Stimulated activated CD8-positive, alpha-beta memory T cell treated with anti-CD3 and anti-CD28 coated beads, Interleukin-7, amount 100 ng/mL, for 48 hours (primary cell): ENCODE measurements at regions not wholly inside any gene's neighbourhood (a gene's known extent, or its start where the extent isn't known, plus 50 kb on each side); places are given as distances from the start of the nearest gene placed in this dataset.

Experiments used
- DNase-seq, 2 donors: peaks; one replicate each; pipeline ENCODE4 v3.0.0-alpha.2; 2020; ENCODE audit warnings: low read depth in 1 of 2; ENCODE audit errors: extremely low read depth in 1 of 2

DNA sequence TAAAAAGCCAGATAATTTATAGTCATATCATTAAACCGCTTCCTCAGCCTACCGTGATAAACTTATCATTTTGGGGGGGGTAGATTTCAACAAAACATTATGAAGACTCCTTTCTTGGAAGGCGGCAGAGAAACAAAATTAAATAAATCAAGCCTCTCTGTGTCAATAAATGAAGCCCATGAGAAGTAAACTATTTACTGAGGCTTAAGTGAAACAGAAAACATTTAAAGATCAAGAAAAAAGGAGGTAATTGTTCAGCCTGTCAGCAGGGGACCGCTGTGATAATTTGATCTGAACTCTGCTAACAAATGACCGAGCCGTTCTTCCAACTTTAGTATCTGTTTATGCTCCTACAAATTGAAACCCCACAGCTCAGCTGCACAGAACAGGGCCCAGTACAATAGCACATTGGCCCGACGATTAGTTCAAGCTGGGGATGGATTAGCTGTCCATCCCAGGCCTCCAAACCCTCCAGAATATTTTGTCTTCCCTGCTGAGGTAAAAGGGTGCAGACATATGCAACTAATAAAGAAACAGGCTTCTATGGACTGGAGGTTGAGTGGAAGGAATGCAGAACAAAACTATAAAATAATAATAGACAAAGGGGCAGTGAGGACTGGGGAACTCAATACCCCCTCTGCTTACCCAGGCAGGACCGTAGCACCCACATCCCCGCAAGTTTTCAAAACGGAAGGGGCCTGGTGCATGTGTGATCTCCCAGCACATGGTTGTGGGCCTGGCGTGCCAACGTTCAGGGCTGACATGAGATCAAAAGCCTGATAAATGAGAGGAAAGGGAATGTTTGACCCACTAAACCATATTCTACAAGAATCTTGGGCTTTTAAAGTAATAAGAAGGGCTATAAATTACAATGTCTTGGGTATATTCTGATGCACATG is 298.1 kb upstream of the IRX5 start:
- DNase-seq: no peak

GRCh38 chr16:54631782-54632181 is 298.9 kb upstream of the IRX5 start:
- DNase-seq: no peak

- no peak for DNase-seq
Observed at GRCh38 chr16:54630284-54630967, 300.2 kb upstream of the IRX5 start.

DNA sequence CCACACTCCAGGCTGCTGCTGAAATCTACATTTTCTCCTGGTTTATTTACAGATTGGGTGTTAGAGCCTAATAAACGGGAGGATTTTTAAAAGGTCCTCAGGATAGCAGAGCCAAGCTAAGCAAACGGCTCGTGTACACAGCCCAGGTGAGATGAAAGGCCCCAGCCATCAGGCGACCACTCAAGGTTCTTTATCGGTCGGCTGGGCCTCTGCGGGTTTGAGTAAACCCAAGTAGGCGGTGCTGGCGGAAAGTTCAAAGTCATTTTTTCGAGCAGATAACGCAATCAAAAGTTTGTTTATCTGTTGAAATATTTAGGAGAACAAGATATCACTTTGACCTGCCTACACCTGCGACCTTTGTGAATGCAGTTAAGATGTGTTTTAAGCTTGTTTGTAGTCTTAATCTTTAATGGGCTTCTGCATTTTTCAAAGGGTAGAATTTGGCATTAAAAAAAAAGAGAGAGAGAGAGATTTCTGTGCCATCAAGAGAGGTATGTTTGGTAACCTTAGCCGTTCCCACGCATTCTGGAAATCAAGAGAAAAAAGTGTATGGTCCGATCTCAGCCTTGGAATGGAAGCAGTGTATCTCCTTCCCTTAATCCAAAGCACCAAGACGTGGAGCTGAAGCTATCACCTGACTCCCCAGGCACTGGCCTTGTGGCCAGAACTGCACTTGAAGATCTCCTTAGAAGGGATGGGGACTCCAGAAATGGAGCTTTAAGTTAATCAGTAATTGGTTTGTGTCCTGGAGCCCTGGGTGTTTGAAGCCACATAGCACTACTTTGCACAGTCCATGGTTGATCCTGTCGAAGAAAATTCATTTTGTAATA is 301.7 kb upstream of the IRX5 start:
- no peak for DNase-seq

GRCh38 chr16:54627616-54628015 is 303.0 kb upstream of the IRX5 start:
- no peak for DNase-seq

GRCh38 chr16:54623636-54624035 is 307.0 kb upstream of the IRX5 start:
- DNase-seq: no peak

- DNase-seq: no peak
Observed at GRCh38 chr16:54620197-54620596, 310.5 kb upstream of the IRX5 start.

- DNase-seq: no peak
Observed at GRCh38 chr16:54616610-54617009, 314.1 kb upstream of the IRX5 start.

- no peak for DNase-seq
Observed at GRCh38 chr16:54605536-54606066, 319.0 kb upstream of the IRX3 start.

DNA sequence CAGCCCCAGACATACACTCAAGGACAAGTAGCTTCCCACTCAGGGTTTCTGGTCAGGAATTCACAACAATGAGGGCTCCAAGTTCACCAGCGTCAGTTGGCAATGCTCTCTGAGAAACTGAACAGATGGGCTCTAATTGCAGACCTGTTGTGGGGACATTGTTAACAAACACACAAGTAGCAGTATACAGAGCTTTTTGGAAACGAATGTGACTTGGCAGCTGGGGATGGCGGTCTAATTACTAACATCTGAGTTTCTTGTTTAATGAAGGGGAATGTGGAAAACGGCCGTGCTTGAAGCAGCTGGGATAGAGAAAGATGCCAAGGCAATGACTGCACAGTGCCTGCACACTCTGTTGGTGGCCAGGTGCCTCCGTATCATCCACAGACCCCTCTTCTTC is 316.1 kb upstream of the IRX3 start:
- DNase-seq: no peak

GRCh38 chr16:54597222-54597621 is 310.6 kb upstream of the IRX3 start:
- no peak for DNase-seq

- DNase-seq: no peak
Observed at GRCh38 chr16:54595621-54596020, 309.0 kb upstream of the IRX3 start.

DNA sequence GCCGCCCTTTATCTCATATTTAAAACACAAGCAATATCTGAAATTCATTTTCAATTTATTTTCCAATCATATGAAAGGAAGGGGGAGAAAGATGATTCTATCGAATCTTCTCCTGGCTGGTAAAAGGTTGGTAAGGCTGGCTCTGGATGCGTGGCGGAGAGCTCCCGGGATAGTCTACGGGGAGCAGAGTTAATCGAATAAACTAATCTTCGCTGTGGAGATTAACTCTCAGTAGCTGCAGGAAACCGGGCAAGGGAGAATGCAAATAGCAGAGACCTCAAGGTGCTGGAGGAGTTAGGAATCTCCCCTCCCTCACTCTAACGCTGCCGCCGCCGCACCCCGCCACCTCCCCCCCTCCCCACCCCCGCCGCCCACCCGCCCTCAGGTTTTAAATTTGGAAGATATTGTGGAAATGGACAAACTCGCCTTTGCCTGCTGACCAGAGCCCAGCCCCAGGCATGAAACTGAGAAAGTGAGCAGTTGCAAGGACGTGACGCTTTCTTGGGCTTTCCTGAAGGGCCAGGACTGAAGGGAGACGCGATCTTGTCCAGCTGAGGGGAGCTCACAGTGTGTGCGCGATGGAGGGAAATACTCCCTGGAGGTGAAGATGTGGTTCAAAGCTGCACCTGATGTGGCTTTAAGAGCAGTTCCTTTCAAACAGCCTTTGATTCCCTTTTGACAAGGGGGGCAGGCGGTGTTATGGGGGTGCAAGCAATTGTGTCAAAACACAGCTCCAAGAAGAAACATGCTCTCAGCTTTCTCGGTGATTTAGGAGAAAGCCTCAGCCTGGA is 308.2 kb upstream of the IRX3 start:
- no peak for DNase-seq

DNA sequence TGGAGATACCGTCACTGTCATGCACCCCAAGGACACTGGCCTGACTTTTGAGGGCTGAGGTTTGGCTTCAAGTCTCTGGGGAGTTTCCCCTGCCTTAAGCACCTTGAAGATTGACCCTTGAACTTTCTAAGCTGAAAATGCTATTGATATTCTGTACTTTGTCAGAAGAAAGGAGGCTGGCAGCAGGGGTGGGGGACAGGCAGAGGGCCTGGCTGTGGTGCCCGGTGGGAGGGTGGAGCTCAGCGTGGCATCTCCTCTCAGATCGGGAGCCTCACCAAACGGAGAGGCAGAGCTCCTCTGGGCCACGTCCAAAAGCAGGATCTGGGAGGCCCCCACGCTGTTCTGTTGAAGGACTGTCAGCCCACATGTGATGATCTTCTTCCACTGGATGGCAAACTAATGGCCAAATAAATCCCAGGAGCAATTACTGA is 305.2 kb upstream of the IRX3 start:
- DNase-seq: no peak

DNA sequence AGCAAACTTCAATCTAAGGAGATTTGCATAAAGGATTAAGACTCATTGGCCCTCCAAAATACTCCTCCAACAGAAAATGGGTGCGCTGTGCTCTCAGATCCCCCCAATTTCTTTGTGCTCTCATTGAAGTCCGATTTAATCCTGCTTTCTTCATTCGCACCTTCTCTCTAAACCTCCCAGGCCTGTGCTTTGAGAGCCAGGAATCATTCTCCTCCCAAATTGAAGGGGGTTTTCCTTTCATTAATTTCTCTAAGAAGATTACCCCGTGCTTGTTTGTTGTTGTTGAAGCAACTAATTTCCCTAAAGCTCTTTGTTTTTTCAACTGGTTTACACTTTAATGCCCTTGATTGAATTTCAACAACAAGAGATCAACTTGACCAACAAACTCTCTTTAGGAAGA is 304.2 kb upstream of the IRX3 start:
- no peak for DNase-seq

- DNase-seq: no peak
Observed at GRCh38 chr16:54589326-54589725, 302.7 kb upstream of the IRX3 start.

- DNase-seq: no peak
Observed at GRCh38 chr16:54588026-54588425, 301.4 kb upstream of the IRX3 start.

DNA sequence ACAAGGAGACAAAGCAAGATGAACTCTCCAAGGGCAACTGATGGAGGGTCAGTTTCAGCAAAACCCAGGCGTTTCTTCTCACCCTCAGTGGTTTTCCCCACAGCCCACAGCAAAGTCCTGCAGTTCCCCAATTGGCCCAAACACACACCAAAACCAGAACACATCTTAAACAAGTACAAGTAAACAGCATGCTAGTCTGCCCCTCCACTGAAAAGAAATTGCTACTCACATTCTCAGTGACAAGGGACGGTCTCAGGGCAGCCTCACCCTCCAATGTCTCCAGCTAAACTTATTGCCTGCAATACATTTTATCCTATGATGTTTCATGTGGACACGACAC is 300.6 kb upstream of the IRX3 start:
- no peak for DNase-seq

DNA sequence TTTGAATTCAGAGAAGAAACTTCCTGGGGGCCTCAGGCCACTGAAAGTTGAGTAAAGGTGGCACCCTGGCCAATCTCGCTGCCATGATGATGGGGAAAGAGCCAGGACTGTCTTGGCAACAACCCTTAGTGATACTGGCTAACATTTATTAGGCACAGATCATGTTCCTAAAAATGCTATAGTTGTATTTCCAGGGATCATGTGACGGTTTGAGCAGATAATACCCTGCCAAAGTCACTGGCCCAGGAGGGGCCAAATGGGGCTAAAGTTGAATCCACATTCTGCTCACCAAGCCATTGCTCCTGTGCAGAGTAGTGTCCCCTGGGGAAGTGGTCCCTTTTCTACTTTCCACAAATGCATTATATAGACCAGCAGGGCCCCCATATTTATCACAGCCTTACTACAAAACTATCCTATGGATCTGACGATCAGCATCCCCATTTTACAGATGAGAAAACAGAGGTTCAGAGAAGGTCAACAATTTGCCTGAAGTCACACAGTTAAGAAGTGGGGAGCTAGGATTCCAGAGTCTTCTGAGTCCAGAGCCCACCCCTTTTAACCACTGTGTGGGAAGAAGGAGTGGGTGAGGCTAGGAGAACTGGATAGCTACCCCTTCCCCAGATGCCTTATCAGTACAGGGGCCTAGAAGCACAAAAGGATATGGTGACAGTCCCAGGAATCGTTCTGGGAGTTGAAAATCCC is 300.0 kb upstream of the IRX3 start:
- no peak for DNase-seq

- no peak for DNase-seq
Observed at GRCh38 chr16:54585998-54586340, 299.4 kb upstream of the IRX3 start.
